Upper lobe of left lung (tissue), 6 donors: ENCODE measurements at regions not wholly inside any gene's neighbourhood (a gene's known extent, or its start where the extent isn't known, plus 50 kb on each side); places are given as distances from the start of the nearest gene placed in this dataset.

Experiments used
- ATAC-seq, 2 donors: fragments of 200-7000 bp; cut with Tn5 transposase; one replicate each; pipeline ENCODE4 v1.9.1; 2022; ENCODE audit warnings: mild to moderate bottlenecking in 2 of 2, moderate library complexity in 2 of 2; ENCODE audit not compliant: low FRiP score in 2 of 2
- DNase-seq, 2 donors: peaks; one replicate each; pipeline ENCODE4 v3.0.0-alpha.2; 2019 to 2020
- H3K27ac ChIP-seq, 4 donors: fragments of 200-600 bp; sonication (generic); one replicate each; pipeline ENCODE4 v1.5.1; 2016 to 2019
- H3K27me3 ChIP-seq, 4 donors: fragments of 200-600 bp; sonication (generic); one replicate each; pipeline ENCODE4 v1.5.1; 2017 to 2019
- H3K36me3 ChIP-seq, 4 donors: fragments of 200-600 bp; sonication (generic); one replicate each; pipeline ENCODE4 v1.5.1; 2016 to 2019
- H3K4me1 ChIP-seq, 4 donors: fragments of 200-600 bp; sonication (generic); one replicate each; pipeline ENCODE4 v1.5.1; 2018 to 2019
- H3K4me3 ChIP-seq, 4 donors: fragments of 200-600 bp; sonication (generic); one replicate each; pipeline ENCODE4 v1.5.1; 2017 to 2019; ENCODE audit warnings: mild to moderate bottlenecking in 2 of 4, moderate library complexity in 1 of 4
- H3K9me3 ChIP-seq, 4 donors: fragments of 200-600 bp; sonication (generic); one replicate each; pipeline ENCODE4 v1.5.1; 2018 to 2019
- CTCF ChIP-seq, 6 experiments: fragments of 450-650 bp in 4 of 6; fragments of 200-600 bp in 2 of 6; sonication (generic) in 2 of 6; IDR thresholded peaks; one replicate each; pipeline ENCODE4 v1.5.1; 2016 to 2019; ENCODE audit warnings: antibody characterized with exemption in 6 of 6
- EP300 ChIP-seq, 4 donors: sonication (generic); formaldehyde crosslinking; IDR thresholded peaks; one replicate each; pipeline ENCODE4 v1.5.1; 2017; ENCODE audit warnings: antibody characterized with exemption in 4 of 4, control low read depth in 2 of 4
- POLR2A ChIP-seq, 4 donors: fragments of 450-650 bp; IDR thresholded peaks; one replicate each; pipeline ENCODE4 v1.5.1; 2016 to 2017; ENCODE audit warnings: antibody characterized with exemption in 4 of 4, mild to moderate bottlenecking in 2 of 4
- POLR2AphosphoS5 ChIP-seq, 2 donors: sonication (generic); formaldehyde crosslinking; IDR thresholded peaks; one replicate each; pipeline ENCODE4 v1.5.1; 2017; ENCODE audit warnings: antibody characterized with exemption in 2 of 2
- WGBS, 2 donors: methylation state at CpG; one replicate each; pipeline ENCODE4 v1.1.5; 2017 to 2018; 5-methylcytosine and 5-hydroxymethylcytosine counted together
- donor health status: DM: no; HTN: no; CAD: no; lungs with moderate emphysema.
- donor health status: DM: no; HTN: yes; CAD: no; lungs with severe emphysema.

- Histone ChIP-seq H3K4me1 (no peaks in the 10 kb centered on the region), H3K27me3 (no peaks in the 10 kb centered on the region), H3K9me3 (no peaks in the 10 kb centered on the region), H3K27ac (no peak overlapping the region), H3K36me3 (no peaks in the 10 kb centered on the region), H3K4me3 (no peak overlapping the region)
- no peak for DNase-seq
- ATAC-seq: no peak
- TF ChIP-seq EP300 (IDR thresholded peaks at IDR 0.05) (no peak), POLR2A (IDR thresholded peaks at IDR 0.05) (no peak), CTCF (IDR thresholded peaks at IDR 0.05) (no peak)
- WGBS, 2 donors: 86 to 88% methylated on average over 3 of the region's 3 CpGs
These were observed 572.7 kb upstream of the CDH5 start for GRCh38 chr16:65793781-65794180.

GRCh38 chr16:65790768-65791167 is 575.7 kb upstream of the CDH5 start:
- no peaks in the 10 kb centered on the region for H3K27me3 ChIP-seq
- no peak overlapping the region for H3K4me3 ChIP-seq
- no peaks in the 10 kb centered on the region for H3K4me1 ChIP-seq
- 68 to 75% methylated on average over 2 of the region's 2 CpGs for WGBS, 2 donors
- TF ChIP-seq CTCF (IDR thresholded peaks at IDR 0.05) (no peak), POLR2A (IDR thresholded peaks at IDR 0.05) (no peak), POLR2AphosphoS5 (IDR thresholded peaks at IDR 0.05) (no peak), EP300 (IDR thresholded peaks at IDR 0.05) (no peak)
- DNase-seq (no peak), ATAC-seq (no peak)
- no peak overlapping the region for H3K27ac ChIP-seq
- H3K9me3 ChIP-seq: no peaks in the 10 kb centered on the region
- H3K36me3 ChIP-seq: no peaks in the 10 kb centered on the region

GRCh38 chr16:65789161-65789945 is 577.1 kb upstream of the CDH5 start:
- H3K36me3 ChIP-seq: no peaks in the 10 kb centered on the region
- H3K9me3 ChIP-seq: no peaks in the 10 kb centered on the region
- 89 to 96% methylated on average over 2 of the region's 2 CpGs for WGBS, 2 donors
- no peak overlapping the region for H3K4me3 ChIP-seq
- DNase-seq (no peak), ATAC-seq (no peak)
- no peak overlapping the region for H3K27ac ChIP-seq
- H3K4me1 ChIP-seq: no peaks in the 10 kb centered on the region
- no peak for TF ChIP-seq CTCF (IDR thresholded peaks at IDR 0.05)
- no peak for TF ChIP-seq EP300 (IDR thresholded peaks at IDR 0.05)
- TF ChIP-seq POLR2AphosphoS5 (IDR thresholded peaks at IDR 0.05): no peak
- no peak for TF ChIP-seq POLR2A (IDR thresholded peaks at IDR 0.05)
- H3K27me3 ChIP-seq: no peaks in the 10 kb centered on the region

- 77 to 86% methylated on average over 4 of the region's 4 CpGs for WGBS, 2 donors
- TF ChIP-seq POLR2A (IDR thresholded peaks at IDR 0.05) (no peak), POLR2AphosphoS5 (IDR thresholded peaks at IDR 0.05) (no peak), EP300 (IDR thresholded peaks at IDR 0.05) (no peak), CTCF (IDR thresholded peaks at IDR 0.05) (no peak)
- DNase-seq (no peak), ATAC-seq (no peak)
- H3K4me3 ChIP-seq: no peak overlapping the region
- H3K4me1 ChIP-seq: no peaks in the 10 kb centered on the region
- H3K9me3 ChIP-seq: no peaks in the 10 kb centered on the region
- H3K27ac ChIP-seq: no peak overlapping the region
- no peaks in the 10 kb centered on the region for H3K27me3 ChIP-seq
- no peaks in the 10 kb centered on the region for H3K36me3 ChIP-seq
These were observed 577.9 kb upstream of the CDH5 start for GRCh38 chr16:65788434-65789140.
